Omental fat pad (tissue), 3 donors: ENCODE measurements at regions not wholly inside any gene's neighbourhood (a gene's known extent, or its start where the extent isn't known, plus 50 kb on each side); places are given as distances from the start of the nearest gene placed in this dataset.

ENCODE experiments used
- ATAC-seq: fragments of 150-250 bp; one replicate; pipeline ENCODE4 v1.9.1; 2016; ENCODE audit warnings: mild to moderate bottlenecking, moderate library complexity; ENCODE audit not compliant: low FRiP score
- DNase-seq: peaks from one replicate; pipeline ENCODE4 v3.0.0-alpha.2; 2019; ENCODE audit warnings: low spot score
- CTCF ChIP-seq, 3 donors: fragments of 450-650 bp; IDR thresholded peaks; one replicate each; pipeline ENCODE4 v1.5.1; 2016 to 2017; ENCODE audit warnings: antibody characterized with exemption in 3 of 3, mild to moderate bottlenecking in 3 of 3, moderate library complexity in 2 of 3

- no peak for ATAC-seq
- no peak for DNase-seq
- no peak for TF ChIP-seq CTCF (IDR thresholded peaks at IDR 0.05)
These were observed 111.3 kb upstream of the TNS3 start for GRCh38 chr7:47693216-47693615.

GRCh38 chr7:47691988-47692387 is 110.1 kb upstream of the TNS3 start:
- ATAC-seq (no peak), DNase-seq (no peak)
- TF ChIP-seq CTCF (IDR thresholded peaks at IDR 0.05) = no peak

GRCh38 chr7:47690902-47691558 is 109.1 kb upstream of the TNS3 start:
- DNase-seq (no peak), ATAC-seq (peak; percentile 41)
- TF ChIP-seq CTCF (IDR thresholded peaks at IDR 0.05) = no peak

DNA sequence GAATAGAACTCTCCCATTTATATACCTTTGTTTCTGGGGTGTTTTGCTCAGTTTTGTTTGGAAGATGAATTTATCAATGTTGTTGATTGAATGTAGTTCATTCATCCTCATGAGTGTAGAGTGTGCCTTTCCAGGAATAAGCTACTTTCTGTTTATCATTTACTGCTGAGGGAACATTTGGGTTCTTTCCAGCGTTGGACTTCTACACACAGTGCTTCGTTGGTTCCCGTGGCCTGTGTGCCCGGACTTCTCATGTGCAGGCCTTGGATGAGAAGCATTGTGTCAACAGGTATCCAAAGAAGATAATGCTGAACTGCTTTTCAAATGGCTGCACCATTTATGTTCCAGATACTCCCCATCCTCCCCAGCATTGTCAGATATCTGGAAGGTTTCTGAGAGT is 107.6 kb upstream of the TNS3 start:
- no peak for TF ChIP-seq CTCF (IDR thresholded peaks at IDR 0.05)
- DNase-seq = no peak
- no peak for ATAC-seq

DNA sequence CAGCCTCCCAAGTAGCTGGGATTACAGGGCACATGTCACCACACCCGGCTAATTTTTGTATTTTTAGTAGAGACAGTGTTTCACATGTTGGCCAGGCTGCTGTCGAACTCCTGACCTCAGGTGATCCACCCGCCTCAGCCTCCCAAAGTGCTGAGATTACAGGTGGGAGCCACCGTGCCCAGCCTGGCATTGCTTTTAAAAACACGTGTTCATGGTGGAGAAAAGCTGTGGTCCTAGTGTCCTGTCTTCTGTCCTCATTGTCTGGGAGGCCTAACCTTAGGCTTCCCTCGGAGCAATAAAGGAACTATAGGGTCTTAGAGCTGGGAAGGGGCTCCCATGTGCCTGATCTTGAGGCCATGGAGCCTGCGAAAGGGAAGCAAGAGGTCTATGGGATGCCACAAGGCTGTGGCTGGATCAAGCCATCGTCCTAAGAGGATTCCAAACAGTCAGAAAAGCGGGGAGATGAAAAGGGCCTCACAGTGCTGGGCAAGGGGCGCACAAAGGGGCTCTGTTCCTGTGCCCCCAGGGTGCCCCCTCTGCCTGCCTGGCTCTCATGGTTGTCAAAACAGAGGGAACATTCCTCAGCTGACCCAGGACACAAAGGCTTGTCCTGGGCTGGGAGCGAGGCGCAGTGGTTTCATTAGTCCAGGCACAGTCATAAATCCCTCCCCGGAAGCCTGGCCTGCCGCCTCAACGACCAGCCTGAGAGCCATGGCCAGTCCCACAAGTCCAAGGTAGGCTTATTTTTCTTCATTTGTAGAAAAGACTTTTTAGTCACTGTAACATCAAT is 106.6 kb upstream of the TNS3 start:
- TF ChIP-seq CTCF (IDR thresholded peaks at IDR 0.05) = no peak
- ATAC-seq = no peak
- DNase-seq = no peak

GRCh38 chr7:47685712-47686376 is 103.9 kb upstream of the TNS3 start:
- ATAC-seq (no peak), DNase-seq (no peak)
- TF ChIP-seq CTCF (IDR thresholded peaks at IDR 0.05) = no peak
